HCT116 (cell line): ENCODE measurements at regions not wholly inside any gene's neighbourhood (a gene's known extent, or its start where the extent isn't known, plus 50 kb on each side); places are given as distances from the start of the nearest gene placed in this dataset.

Source experiments
- ATAC-seq: fragments of 200-7000 bp; cut with Tn5 transposase; 2 replicates; pipeline ENCODE4 v1.9.1; 2020; ENCODE audit warnings: mild to moderate bottlenecking, moderate library complexity
- BruUV-seq: library from RNA; stranded (reverse); fragments of 400-500 nt; replicated peaks from 2 replicates; lab custom pipeline; 2021; lab: Mats Ljungman, UMichigan
- CTCF ChIA-PET: fragments of 300-600 bp; sonication (Branson Sonifier 250); formaldehyde crosslinking; loops from one replicate; lab custom pipeline; 2021; ENCODE audit warnings: antibody characterized with exemption; lab: Charles Lee
- POLR2A ChIA-PET: fragments of 300-600, 350-600 bp; sonication (Branson Sonifier 250); formaldehyde crosslinking; loops from one replicate; lab custom pipeline; 2021; ENCODE audit warnings: antibody characterized with exemption; lab: Charles Lee
- RAD21 ChIA-PET, 2 experiments: fragments of 300-600 bp; sonication (Branson Sonifier 250); formaldehyde crosslinking; loops; one replicate each; lab custom pipeline; 2023; ENCODE audit warnings: low total read pairs in 2 of 2; ENCODE audit not compliant: uncharacterized antibody in 2 of 2, unreplicated experiment in 2 of 2, low non-redundant PET in 1 of 2; lab: Charles Lee
- DNase-seq: peaks from one replicate; pipeline ENCODE4 v3.0.0-alpha.2; 2010; ENCODE audit warnings: low read depth, low spot score
- H2AFZ ChIP-seq: fragments of 200-600 bp; shearing (Covaris generic), sonication (generic); 2 replicates; pipeline ENCODE4 v1.6.1; 2017; ENCODE audit warnings: low read depth, mixed run types, mixed read lengths, antibody characterized with exemption, low read length; ENCODE audit not compliant: poor library complexity, severe bottlenecking
- H3K27ac ChIP-seq: 2 replicates; pipeline ENCODE4 v1.5.1; 2012; ENCODE audit warnings: low read depth, low read length
- H3K27me3 ChIP-seq: fragments of 200-600 bp; sonication (generic); 2 replicates; pipeline ENCODE4 v1.6.1; 2016; ENCODE audit warnings: mixed run types, low read length, mixed read lengths; ENCODE audit not compliant: insufficient read depth
- H3K36me3 ChIP-seq, 2 experiments: fragments of 200-500 bp in 1 of 2; fragments of 200-600 bp in 1 of 2; sonication (Bioruptor generic) in 1 of 2; sonication (generic) in 1 of 2; 2 replicates each; pipeline versions ENCODE4 v1.5.1 to v1.6.1; 2014 to 2016; ENCODE audit warnings: low read length in 2 of 2, inconsistent platforms in 1 of 2, mixed read lengths in 1 of 2, mixed run types in 1 of 2; ENCODE audit not compliant: insufficient read depth in 2 of 2, control insufficient read depth in 1 of 2
- H3K4me1 ChIP-seq, 2 experiments: fragments of 200-600 bp in 1 of 2; sonication (generic) in 1 of 2; 2 replicates each; pipeline versions ENCODE4 v1.5.1 to v1.6.1; 2012 to 2017; ENCODE audit warnings: low read length in 2 of 2, inconsistent platforms in 1 of 2, mild to moderate bottlenecking in 1 of 2, mixed read lengths in 1 of 2, mixed run types in 1 of 2, moderate library complexity in 1 of 2; ENCODE audit not compliant: insufficient read depth in 2 of 2, control insufficient read depth in 1 of 2
- H3K4me2 ChIP-seq: fragments of 200-600 bp; sonication (generic); 2 replicates; pipeline ENCODE4 v1.6.1; 2017; ENCODE audit warnings: mixed run types, low read length, mixed read lengths
- H3K4me3 ChIP-seq, 2 experiments: fragments of 200-600 bp in 1 of 2; sonication (generic) in 1 of 2; replicated peaks in 1 of 2; 2 replicates each; pipeline ENCODE4 v1.5.1; 2011 to 2016; ENCODE audit warnings: low read length in 2 of 2, control low read depth in 1 of 2, low read depth in 1 of 2, mild to moderate bottlenecking in 1 of 2, mixed read lengths in 1 of 2, mixed run types in 1 of 2
- H3K79me2 ChIP-seq: fragments of 200-600 bp; sonication (generic); 2 replicates; pipeline ENCODE4 v1.6.1; 2017; ENCODE audit warnings: mild to moderate bottlenecking, mixed run types, low read length, moderate library complexity, mixed read lengths; ENCODE audit not compliant: insufficient read depth
- H3K9ac ChIP-seq: fragments of 200-600 bp; sonication (generic); 2 replicates; pipeline ENCODE4 v1.6.1; 2016; ENCODE audit warnings: low read length, mixed read lengths
- H3K9me2 ChIP-seq: fragments of 200-600 bp; sonication (generic), shearing (Covaris generic); 2 replicates; pipeline ENCODE4 v1.6.1; 2017; ENCODE audit warnings: mixed run types, mild to moderate bottlenecking, moderate library complexity; ENCODE audit not compliant: insufficient read depth
- H3K9me3 ChIP-seq, 2 experiments: fragments of 200-500 bp in 1 of 2; fragments of 200-600 bp in 1 of 2; sonication (Bioruptor generic) in 1 of 2; sonication (generic) in 1 of 2; 2 replicates each; pipeline ENCODE4 v1.6.1; 2014 to 2017; ENCODE audit warnings: low read length in 2 of 2, mixed read lengths in 2 of 2, inconsistent platforms in 1 of 2, low read depth in 1 of 2, mild to moderate bottlenecking in 1 of 2, mixed run types in 1 of 2, moderate library complexity in 1 of 2; ENCODE audit not compliant: control insufficient read depth in 1 of 2, insufficient read depth in 1 of 2
- H4K20me1 ChIP-seq: fragments of 200-600 bp; sonication (generic), shearing (Covaris generic); 2 replicates; pipeline ENCODE4 v1.6.1; 2017; ENCODE audit warnings: mixed run types, mild to moderate bottlenecking, moderate library complexity; ENCODE audit not compliant: insufficient read depth
- CBX3 ChIP-seq: IDR thresholded peaks from 2 replicates; pipeline ENCODE4 v1.6.1; 2012; ENCODE audit warnings: low read depth
- ELF1 ChIP-seq: IDR thresholded peaks from 2 replicates; pipeline ENCODE4 v1.6.1; 2012; ENCODE audit warnings: low read depth, borderline replicate concordance
- EZH2 ChIP-seq: fragments of 200-600 bp; sonication (generic); IDR thresholded peaks from 2 replicates; pipeline ENCODE4 v1.6.1; 2017; ENCODE audit warnings: antibody characterized with exemption, mixed run types
- EZH2phosphoT487 ChIP-seq: fragments of 200-600 bp; IDR thresholded peaks from 2 replicates; pipeline ENCODE4 v1.6.1; 2018; ENCODE audit warnings: antibody characterized with exemption, borderline replicate concordance
- FOSL1 ChIP-seq: IDR thresholded peaks from 2 replicates; pipeline ENCODE4 v1.6.1; 2012; ENCODE audit warnings: low read depth
- JUND ChIP-seq: IDR thresholded peaks from 2 replicates; pipeline ENCODE4 v1.6.1; 2012
- POLR2A ChIP-seq: IDR thresholded peaks from 2 replicates; pipeline ENCODE4 v1.7.0; 2011; ENCODE audit warnings: borderline replicate concordance; ENCODE audit not compliant: insufficient read depth, insufficient read length; ENCODE audit errors: extremely low read depth
- POLR2AphosphoS5 ChIP-seq: IDR thresholded peaks from 2 replicates; pipeline ENCODE4 v1.6.1; 2011; ENCODE audit warnings: mild to moderate bottlenecking, low read depth, low read length, moderate library complexity
- RAD21 ChIP-seq: IDR thresholded peaks from 2 replicates; pipeline ENCODE4 v1.6.1; 2012; ENCODE audit warnings: low read depth, mild to moderate bottlenecking
- SIN3A ChIP-seq: IDR thresholded peaks from 2 replicates; pipeline ENCODE4 v1.6.1; 2012; ENCODE audit warnings: low read depth
- SP1 ChIP-seq: IDR thresholded peaks from 2 replicates; pipeline ENCODE4 v1.6.1; 2012; ENCODE audit warnings: low read depth
- SRF ChIP-seq: IDR thresholded peaks from 2 replicates; pipeline ENCODE4 v1.6.1; 2012; ENCODE audit warnings: low read depth
- TCF7L2 ChIP-seq: IDR thresholded peaks from 2 replicates; pipeline ENCODE4 v1.7.0; 2011; ENCODE audit warnings: borderline replicate concordance, inconsistent platforms; ENCODE audit not compliant: insufficient read depth, insufficient read length; ENCODE audit errors: extremely low read depth
- YY1 ChIP-seq: IDR thresholded peaks from 2 replicates; pipeline ENCODE4 v1.6.1; 2011; ENCODE audit warnings: low read length, low read depth, moderate library complexity, mild to moderate bottlenecking; ENCODE audit not compliant: insufficient replicate concordance; ENCODE audit errors: extremely low read depth
- ZFX ChIP-seq: fragments of 450-650 bp; IDR thresholded peaks from 2 replicates; pipeline ENCODE4 v1.6.1; 2017
- ZNF274 ChIP-seq: fragments of 200-500 bp; sonication (Bioruptor generic); IDR thresholded peaks from 2 replicates; pipeline ENCODE4 v1.6.1; 2014; ENCODE audit warnings: mild to moderate bottlenecking, low read depth, low read length, inconsistent platforms
- intact Hi-C: fragments of 100-400 bp; cut with micrococcal nuclease; formaldehyde crosslinking; loops from 2 replicates; pipeline ENCODE4 v1.10.0; 2022
- TF ChIP-seq, protein P1 (sequence below): IDR thresholded peaks from 2 replicates; pipeline ENCODE4 v1.6.1; 2012; ENCODE audit warnings: low read depth
- TF ChIP-seq, protein P2 (sequence below): IDR thresholded peaks from 2 replicates; pipeline ENCODE4 v1.6.1; 2012
- TF ChIP-seq, protein P3 (sequence below), 3 experiments: fragments of 200-600 bp in 1 of 3; sonication (generic) in 1 of 3; IDR thresholded peaks in 2 of 3; conservative IDR thresholded peaks in 1 of 3; 2 replicates each; pipeline ENCODE4 v1.5.1; 2012 to 2017; ENCODE audit warnings: low read depth in 2 of 3, low read length in 2 of 3, antibody characterized with exemption in 1 of 3, borderline replicate concordance in 1 of 3, control low read depth in 1 of 3, mild to moderate bottlenecking in 1 of 3, mixed read lengths in 1 of 3, mixed run types in 1 of 3, moderate library complexity in 1 of 3; ENCODE audit not compliant: insufficient read depth in 1 of 3
- TF ChIP-seq, protein P4 (sequence below): IDR thresholded peaks from 2 replicates; pipeline ENCODE4 v1.6.1; 2012

DNA sequence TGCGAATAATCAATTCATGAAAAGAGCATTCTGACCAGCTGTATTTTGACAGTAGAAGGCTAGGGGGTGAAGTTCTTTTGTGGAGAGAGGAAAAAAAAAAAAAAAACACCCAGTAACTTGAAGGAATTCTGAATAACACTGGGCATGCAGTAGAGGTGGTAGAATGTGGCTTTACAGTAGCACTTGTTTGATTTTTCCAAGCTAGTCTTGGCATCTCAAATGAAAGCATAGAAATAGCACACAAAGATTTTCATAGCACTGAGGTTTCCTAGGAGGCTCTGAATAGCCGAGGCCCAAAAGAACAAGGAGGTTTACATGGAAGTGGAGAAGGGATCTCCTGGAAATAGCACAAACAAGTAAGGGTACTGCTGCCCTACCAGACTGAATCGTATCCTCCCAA lies 470.2 kb upstream of the CDH20 start:
- no peak for DNase-seq
- no peak overlapping the region for H2AFZ ChIP-seq
- H3K4me3 ChIP-seq, result no peak overlapping the region
- H3K9ac ChIP-seq, result no peak overlapping the region
- no peaks in the 10 kb centered on the region; a peak in 1 of 4 replicates for H3K9me3 ChIP-seq
- H3K4me2 ChIP-seq, result no peak overlapping the region
- no TSS peak for BruUV-seq
- ChIA-PET RAD21 (no interaction called here), POLR2A (no interaction called here), CTCF (no interaction called here)
- ATAC-seq, result no peak
- peaks cover 2% of the 10 kb centered on the region; the same call in 1 of the 2 replicates for H3K27me3 ChIP-seq
- no peaks in the 10 kb centered on the region for H3K4me1 ChIP-seq
- no peak overlapping the region for H3K27ac ChIP-seq
- intact Hi-C loops, result no loop called here
- no peak for TF ChIP-seq POLR2AphosphoS5
- no peak for TF ChIP-seq ZNF274
- TF ChIP-seq, protein P1, sequence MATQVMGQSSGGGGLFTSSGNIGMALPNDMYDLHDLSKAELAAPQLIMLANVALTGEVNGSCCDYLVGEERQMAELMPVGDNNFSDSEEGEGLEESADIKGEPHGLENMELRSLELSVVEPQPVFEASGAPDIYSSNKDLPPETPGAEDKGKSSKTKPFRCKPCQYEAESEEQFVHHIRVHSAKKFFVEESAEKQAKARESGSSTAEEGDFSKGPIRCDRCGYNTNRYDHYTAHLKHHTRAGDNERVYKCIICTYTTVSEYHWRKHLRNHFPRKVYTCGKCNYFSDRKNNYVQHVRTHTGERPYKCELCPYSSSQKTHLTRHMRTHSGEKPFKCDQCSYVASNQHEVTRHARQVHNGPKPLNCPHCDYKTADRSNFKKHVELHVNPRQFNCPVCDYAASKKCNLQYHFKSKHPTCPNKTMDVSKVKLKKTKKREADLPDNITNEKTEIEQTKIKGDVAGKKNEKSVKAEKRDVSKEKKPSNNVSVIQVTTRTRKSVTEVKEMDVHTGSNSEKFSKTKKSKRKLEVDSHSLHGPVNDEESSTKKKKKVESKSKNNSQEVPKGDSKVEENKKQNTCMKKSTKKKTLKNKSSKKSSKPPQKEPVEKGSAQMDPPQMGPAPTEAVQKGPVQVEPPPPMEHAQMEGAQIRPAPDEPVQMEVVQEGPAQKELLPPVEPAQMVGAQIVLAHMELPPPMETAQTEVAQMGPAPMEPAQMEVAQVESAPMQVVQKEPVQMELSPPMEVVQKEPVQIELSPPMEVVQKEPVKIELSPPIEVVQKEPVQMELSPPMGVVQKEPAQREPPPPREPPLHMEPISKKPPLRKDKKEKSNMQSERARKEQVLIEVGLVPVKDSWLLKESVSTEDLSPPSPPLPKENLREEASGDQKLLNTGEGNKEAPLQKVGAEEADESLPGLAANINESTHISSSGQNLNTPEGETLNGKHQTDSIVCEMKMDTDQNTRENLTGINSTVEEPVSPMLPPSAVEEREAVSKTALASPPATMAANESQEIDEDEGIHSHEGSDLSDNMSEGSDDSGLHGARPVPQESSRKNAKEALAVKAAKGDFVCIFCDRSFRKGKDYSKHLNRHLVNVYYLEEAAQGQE, result no peak
- TF ChIP-seq EZH2, result no peak
- TF ChIP-seq POLR2A, result no peak
- no peak for TF ChIP-seq JUND
- TF ChIP-seq SIN3A, result no peak
- no peak for TF ChIP-seq SRF
- TF ChIP-seq, protein P2, sequence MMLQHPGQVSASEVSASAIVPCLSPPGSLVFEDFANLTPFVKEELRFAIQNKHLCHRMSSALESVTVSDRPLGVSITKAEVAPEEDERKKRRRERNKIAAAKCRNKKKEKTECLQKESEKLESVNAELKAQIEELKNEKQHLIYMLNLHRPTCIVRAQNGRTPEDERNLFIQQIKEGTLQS, result no peak
- TF ChIP-seq ELF1, result no peak
- TF ChIP-seq YY1, result no peak
- TF ChIP-seq SP1, result no peak
- TF ChIP-seq ZFX, result no peak
- TF ChIP-seq, protein P3, sequence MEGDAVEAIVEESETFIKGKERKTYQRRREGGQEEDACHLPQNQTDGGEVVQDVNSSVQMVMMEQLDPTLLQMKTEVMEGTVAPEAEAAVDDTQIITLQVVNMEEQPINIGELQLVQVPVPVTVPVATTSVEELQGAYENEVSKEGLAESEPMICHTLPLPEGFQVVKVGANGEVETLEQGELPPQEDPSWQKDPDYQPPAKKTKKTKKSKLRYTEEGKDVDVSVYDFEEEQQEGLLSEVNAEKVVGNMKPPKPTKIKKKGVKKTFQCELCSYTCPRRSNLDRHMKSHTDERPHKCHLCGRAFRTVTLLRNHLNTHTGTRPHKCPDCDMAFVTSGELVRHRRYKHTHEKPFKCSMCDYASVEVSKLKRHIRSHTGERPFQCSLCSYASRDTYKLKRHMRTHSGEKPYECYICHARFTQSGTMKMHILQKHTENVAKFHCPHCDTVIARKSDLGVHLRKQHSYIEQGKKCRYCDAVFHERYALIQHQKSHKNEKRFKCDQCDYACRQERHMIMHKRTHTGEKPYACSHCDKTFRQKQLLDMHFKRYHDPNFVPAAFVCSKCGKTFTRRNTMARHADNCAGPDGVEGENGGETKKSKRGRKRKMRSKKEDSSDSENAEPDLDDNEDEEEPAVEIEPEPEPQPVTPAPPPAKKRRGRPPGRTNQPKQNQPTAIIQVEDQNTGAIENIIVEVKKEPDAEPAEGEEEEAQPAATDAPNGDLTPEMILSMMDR (IDR thresholded peaks at IDR 0.05 in 2 of 3, conservative IDR thresholded peaks at IDR 0.05 in 1 of 3; ENCODE audit: borderline replicate concordance in 1 of 3, insufficient read depth in 1 of 3, low read depth in 2 of 3, low read length in 2 of 3), result no peak
- TF ChIP-seq FOSL1, result no peak
- no peak for TF ChIP-seq CBX3
- no peak for TF ChIP-seq EZH2phosphoT487
- TF ChIP-seq, protein P4, sequence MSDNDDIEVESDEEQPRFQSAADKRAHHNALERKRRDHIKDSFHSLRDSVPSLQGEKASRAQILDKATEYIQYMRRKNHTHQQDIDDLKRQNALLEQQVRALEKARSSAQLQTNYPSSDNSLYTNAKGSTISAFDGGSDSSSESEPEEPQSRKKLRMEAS, result no peak
- no peak for TF ChIP-seq RAD21
- TF ChIP-seq TCF7L2, result no peak
- H4K20me1 ChIP-seq, result no peaks in the 10 kb centered on the region; the same call in 1 of the 2 replicates
- no peaks in the 10 kb centered on the region for H3K79me2 ChIP-seq
- no peaks in the 10 kb centered on the region for H3K36me3 ChIP-seq
- H3K9me2 ChIP-seq, result no peaks in the 10 kb centered on the region
